ENCODE measurements at regions not wholly inside any gene's neighbourhood (a gene's known extent, or its start where the extent isn't known, plus 50 kb on each side); places are given as distances from the start of the nearest gene placed in this dataset.

- H3K27me3 ChIP-seq (ENCODE audit: control insufficient read depth, insufficient read depth, low read length) = no peaks in the 10 kb centered on the region
- no peaks in the 10 kb centered on the region for H3K36me3 ChIP-seq (ENCODE audit: control insufficient read depth, insufficient read depth, low read length)
- TF ChIP-seq CTCF (IDR thresholded peaks at IDR 0.05; ENCODE audit: insufficient read depth, low read length, severe bottlenecking) = no peak
- FAIRE-seq = no peak
- peak; percentile 96 for DNase-seq (ENCODE audit: low read depth)
- no peak overlapping the region for H3K4me3 ChIP-seq (ENCODE audit: low read depth, low read length)
Measured at GRCh38 chr7:84697506-84697905, 489.4 kb downstream of the SEMA3D start.

GRCh38 chr7:84693483-84693882 lies 493.4 kb downstream of the SEMA3D start:
- FAIRE-seq = no peak
- no peak overlapping the region for H3K4me3 ChIP-seq (ENCODE audit: low read depth, low read length)
- no peaks in the 10 kb centered on the region for H3K36me3 ChIP-seq (ENCODE audit: control insufficient read depth, insufficient read depth, low read length)
- TF ChIP-seq CTCF (IDR thresholded peaks at IDR 0.05; ENCODE audit: insufficient read depth, low read length, severe bottlenecking) = no peak
- DNase-seq (ENCODE audit: low read depth) = no peak
- H3K27me3 ChIP-seq (ENCODE audit: control insufficient read depth, insufficient read depth, low read length) = no peaks in the 10 kb centered on the region

GRCh38 chr7:84688671-84689070 lies 494.1 kb upstream of the SEMA3A start:
- TF ChIP-seq CTCF (IDR thresholded peaks at IDR 0.05; ENCODE audit: insufficient read depth, low read length, severe bottlenecking) = no peak
- Histone ChIP-seq H3K4me3 (ENCODE audit: low read depth, low read length) (no peak overlapping the region), H3K36me3 (ENCODE audit: control insufficient read depth, insufficient read depth, low read length) (no peaks in the 10 kb centered on the region), H3K27me3 (ENCODE audit: control insufficient read depth, insufficient read depth, low read length) (no peaks in the 10 kb centered on the region)
- DNase-seq (ENCODE audit: low read depth) (peak; percentile 89), FAIRE-seq (no peak)

GRCh38 chr7:84686373-84686772 lies 491.8 kb upstream of the SEMA3A start:
- DNase-seq (ENCODE audit: low read depth) (peak; percentile 68), FAIRE-seq (no peak)
- TF ChIP-seq CTCF (IDR thresholded peaks at IDR 0.05; ENCODE audit: insufficient read depth, low read length, severe bottlenecking) = no peak

GRCh38 chr7:84684836-84685480 lies 490.4 kb upstream of the SEMA3A start:
- no peaks in the 10 kb centered on the region for H3K27me3 ChIP-seq (ENCODE audit: control insufficient read depth, insufficient read depth, low read length)
- TF ChIP-seq CTCF (IDR thresholded peaks at IDR 0.05; ENCODE audit: insufficient read depth, low read length, severe bottlenecking) = no peak
- no peak for DNase-seq (ENCODE audit: low read depth)
- H3K4me3 ChIP-seq (ENCODE audit: low read depth, low read length) = no peak overlapping the region
- FAIRE-seq = no peak
- no peaks in the 10 kb centered on the region for H3K36me3 ChIP-seq (ENCODE audit: control insufficient read depth, insufficient read depth, low read length)

More at GRCh38 chr7:84686373-84686772, 491.8 kb upstream of the SEMA3A start:
- no peaks in the 10 kb centered on the region for H3K27me3 ChIP-seq (ENCODE audit: control insufficient read depth, insufficient read depth, low read length)
- H3K36me3 ChIP-seq (ENCODE audit: control insufficient read depth, insufficient read depth, low read length) = no peaks in the 10 kb centered on the region
- H3K4me3 ChIP-seq (ENCODE audit: low read depth, low read length) = no peak overlapping the region

- TF ChIP-seq CTCF (IDR thresholded peaks at IDR 0.05; ENCODE audit: insufficient read depth, low read length, severe bottlenecking) = no peak
- DNase-seq (ENCODE audit: low read depth) (no peak), FAIRE-seq (no peak)
- Histone ChIP-seq H3K27me3 (ENCODE audit: control insufficient read depth, insufficient read depth, low read length) (no peaks in the 10 kb centered on the region), H3K4me3 (ENCODE audit: low read depth, low read length) (no peak overlapping the region), H3K36me3 (ENCODE audit: control insufficient read depth, insufficient read depth, low read length) (no peaks in the 10 kb centered on the region)
Measured at GRCh38 chr7:84682543-84682942, 488.0 kb upstream of the SEMA3A start.

Data from bronchial epithelial cell (primary cell).